CD14-positive monocyte (primary cell): ENCODE measurements at regions not wholly inside any gene's neighbourhood (a gene's known extent, or its start where the extent isn't known, plus 50 kb on each side); places are given as distances from the start of the nearest gene placed in this dataset.

ENCODE experiments used
- DNase-seq, 3 donors: peaks; one replicate each; pipeline ENCODE4 v3.0.0-alpha.2; 2011 to 2022
- H2AFZ ChIP-seq: 2 replicates; pipeline ENCODE4 v1.6.0; 2012; ENCODE audit warnings: mild to moderate bottlenecking, low read depth, low read length, inconsistent platforms; ENCODE audit not compliant: insufficient read depth, poor library complexity, severe bottlenecking
- H3K27ac ChIP-seq, 2 donors: 1 replicate in 1 of 2; 2 replicates in 1 of 2; pipeline ENCODE4 v1.5.1; 2012 to 2013; ENCODE audit warnings: low read length in 2 of 2, control low read depth in 1 of 2, inconsistent platforms in 1 of 2, low read depth in 1 of 2, mild to moderate bottlenecking in 1 of 2
- H3K27me3 ChIP-seq, 2 donors: one replicate each; pipeline versions ENCODE4 v1.6.0 to v1.6.1; 2011 to 2013; ENCODE audit warnings: low read length in 2 of 2; ENCODE audit not compliant: control insufficient read depth in 2 of 2, insufficient read depth in 2 of 2
- H3K36me3 ChIP-seq, 2 donors: replicated peaks in 1 of 2; 1 replicate in 1 of 2; 2 replicates in 1 of 2; pipeline versions ENCODE4 v1.5.1 to v1.6.1; 2012 to 2013; ENCODE audit warnings: low read length in 2 of 2, control low read depth in 1 of 2, inconsistent platforms in 1 of 2, mild to moderate bottlenecking in 1 of 2; ENCODE audit not compliant: insufficient read depth in 2 of 2, control insufficient read depth in 1 of 2
- H3K4me1 ChIP-seq, 2 donors: 1 replicate in 1 of 2; 2 replicates in 1 of 2; pipeline versions ENCODE4 v1.5.1 to v1.6.1; 2012 to 2013; ENCODE audit warnings: low read length in 2 of 2, control low read depth in 1 of 2, inconsistent platforms in 1 of 2, mild to moderate bottlenecking in 1 of 2, moderate library complexity in 1 of 2; ENCODE audit not compliant: insufficient read depth in 2 of 2, control insufficient read depth in 1 of 2
- H3K4me2 ChIP-seq: replicated peaks from 2 replicates; pipeline ENCODE3; 2012; ENCODE audit warnings: low read length, moderate library complexity, mild to moderate bottlenecking; ENCODE audit not compliant: poor library complexity, severe bottlenecking; ENCODE audit errors: extremely low read depth
- H3K4me3 ChIP-seq, 3 experiments: fragments of 200-600 bp in 1 of 3; sonication (generic) in 1 of 3; replicated peaks in 1 of 3; 1 replicate in 2 of 3; 2 replicates in 1 of 3; pipeline ENCODE4 v1.5.1; 2011 to 2013; ENCODE audit warnings: low read length in 3 of 3, mild to moderate bottlenecking in 3 of 3, control low read depth in 2 of 3, low read depth in 2 of 3, inconsistent platforms in 1 of 3, moderate library complexity in 1 of 3
- H3K79me2 ChIP-seq: 2 replicates; pipeline ENCODE4 v1.6.0; 2012; ENCODE audit warnings: mild to moderate bottlenecking, control low read depth, inconsistent platforms, low read length, moderate library complexity; ENCODE audit not compliant: insufficient read depth
- H3K9ac ChIP-seq: 2 replicates; pipeline ENCODE4 v1.6.0; 2017; ENCODE audit warnings: low read length, mild to moderate bottlenecking; ENCODE audit not compliant: insufficient read depth, poor library complexity, severe bottlenecking
- H3K9me3 ChIP-seq, 2 donors: replicated peaks in 1 of 2; 1 replicate in 1 of 2; 2 replicates in 1 of 2; pipeline versions ENCODE4 v1.5.1 to v1.6.1; 2012 to 2013; ENCODE audit warnings: low read length in 2 of 2, control low read depth in 1 of 2; ENCODE audit not compliant: control insufficient read depth in 1 of 2, insufficient read depth in 1 of 2
- H4K20me1 ChIP-seq: 2 replicates; pipeline ENCODE4 v1.6.0; 2012; ENCODE audit warnings: mild to moderate bottlenecking, low read length, control low read depth, moderate library complexity; ENCODE audit not compliant: insufficient read depth
- H3K27ac Mint-ChIP-seq, 7 donors: one replicate each; pipeline ENCODE4 v1.8.0; 2020; ENCODE audit warnings: mild to moderate bottlenecking in 7 of 7, mixed read lengths in 7 of 7, moderate library complexity in 6 of 7, inconsistent platforms in 2 of 7
- H3K27me3 Mint-ChIP-seq, 3 donors: one replicate each; pipeline ENCODE4 v1.8.0; 2021 to 2022; ENCODE audit warnings: low read depth in 3 of 3, mild to moderate bottlenecking in 3 of 3, mixed read lengths in 3 of 3, moderate library complexity in 3 of 3, inconsistent platforms in 1 of 3
- H3K36me3 Mint-ChIP-seq, 2 donors: one replicate each; pipeline ENCODE4 v1.8.0; 2020; ENCODE audit warnings: mixed read lengths in 2 of 2, inconsistent platforms in 1 of 2, mild to moderate bottlenecking in 1 of 2
- H3K4me1 Mint-ChIP-seq: one replicate; pipeline ENCODE4 v1.8.0; 2020; ENCODE audit warnings: mild to moderate bottlenecking, mixed read lengths
- H3K4me3 Mint-ChIP-seq, 2 donors: one replicate each; pipeline ENCODE4 v1.8.0; 2020; ENCODE audit warnings: mild to moderate bottlenecking in 2 of 2, mixed read lengths in 2 of 2, moderate library complexity in 1 of 2
- H3K9me3 Mint-ChIP-seq, 7 donors: one replicate each; pipeline ENCODE4 v1.8.0; 2020 to 2022; ENCODE audit warnings: mixed read lengths in 7 of 7, mild to moderate bottlenecking in 6 of 7, moderate library complexity in 6 of 7, inconsistent platforms in 2 of 7
- WGBS: methylation state at CpG from one replicate; pipeline ENCODE4 v1.1.5; 2013; ENCODE audit warnings: missing lambda C conversion rate; ENCODE audit not compliant: insufficient coverage; 5-methylcytosine and 5-hydroxymethylcytosine counted together
- intact Hi-C, 2 donors: fragments of 100-400 bp; cut with micrococcal nuclease; formaldehyde crosslinking; loops; one replicate each; pipeline versions ENCODE4 v1.15.0 to v1.15.1; 2023
- TF ChIP-seq, protein P1 (sequence below): fragments of 200-600 bp; IDR thresholded peaks from one replicate; pipeline ENCODE4 v1.8.0; 2022; ENCODE audit warnings: antibody characterized with exemption, mild to moderate bottlenecking

DNA sequence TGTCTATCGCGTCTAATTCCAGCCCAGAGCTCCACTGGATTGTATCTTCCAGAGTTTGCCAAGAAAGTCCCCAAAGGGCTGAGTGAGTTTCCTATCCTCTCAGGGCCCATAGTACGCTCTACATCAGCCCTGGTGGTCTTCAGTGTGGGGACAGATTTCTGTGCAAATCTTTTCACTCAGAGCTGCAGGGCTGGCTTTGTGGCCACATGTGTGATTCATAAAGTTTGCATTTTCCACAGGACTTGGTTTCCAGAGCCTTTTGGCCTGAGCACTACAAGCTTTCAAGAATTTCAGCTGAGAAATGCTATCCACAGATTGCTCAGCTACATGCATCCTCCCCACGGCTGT, 76.7 kb upstream of the CXCL14 start:
- Mint-ChIP-seq H3K27me3 (peaks cover 0 to 3% (median 2%) of the 10 kb centered on the region in 3 donors), H3K36me3 (no peaks in the 10 kb centered on the region), H3K9me3 (peaks cover 10 to 22% (median 18%) of the 10 kb centered on the region in 7 donors), H3K27ac (no peak overlapping the region), H3K4me3 (no peak overlapping the region), H3K4me1 (no peaks in the 10 kb centered on the region)
- Histone ChIP-seq H3K4me3 (no peak overlapping the region), H2AFZ (no peak overlapping the region), H4K20me1 (no peaks in the 10 kb centered on the region), H3K79me2 (no peaks in the 10 kb centered on the region), H3K27ac (no peak overlapping the region), H3K4me1 (no peaks in the 10 kb centered on the region), H3K9ac (no peak overlapping the region), H3K36me3 (no peaks in the 10 kb centered on the region), H3K9me3 (peaks cover 12 to 18% of the 10 kb centered on the region in 2 donors), H3K27me3 (no peaks in the 10 kb centered on the region), H3K4me2 (no peak overlapping the region)
- 100% methylated on average over 2 of the region's 4 CpGs for WGBS
- TF ChIP-seq, protein P1, sequence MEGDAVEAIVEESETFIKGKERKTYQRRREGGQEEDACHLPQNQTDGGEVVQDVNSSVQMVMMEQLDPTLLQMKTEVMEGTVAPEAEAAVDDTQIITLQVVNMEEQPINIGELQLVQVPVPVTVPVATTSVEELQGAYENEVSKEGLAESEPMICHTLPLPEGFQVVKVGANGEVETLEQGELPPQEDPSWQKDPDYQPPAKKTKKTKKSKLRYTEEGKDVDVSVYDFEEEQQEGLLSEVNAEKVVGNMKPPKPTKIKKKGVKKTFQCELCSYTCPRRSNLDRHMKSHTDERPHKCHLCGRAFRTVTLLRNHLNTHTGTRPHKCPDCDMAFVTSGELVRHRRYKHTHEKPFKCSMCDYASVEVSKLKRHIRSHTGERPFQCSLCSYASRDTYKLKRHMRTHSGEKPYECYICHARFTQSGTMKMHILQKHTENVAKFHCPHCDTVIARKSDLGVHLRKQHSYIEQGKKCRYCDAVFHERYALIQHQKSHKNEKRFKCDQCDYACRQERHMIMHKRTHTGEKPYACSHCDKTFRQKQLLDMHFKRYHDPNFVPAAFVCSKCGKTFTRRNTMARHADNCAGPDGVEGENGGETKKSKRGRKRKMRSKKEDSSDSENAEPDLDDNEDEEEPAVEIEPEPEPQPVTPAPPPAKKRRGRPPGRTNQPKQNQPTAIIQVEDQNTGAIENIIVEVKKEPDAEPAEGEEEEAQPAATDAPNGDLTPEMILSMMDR, result no peak
- DNase-seq, result no peak
- intact Hi-C loops, result no loop called here

DNA sequence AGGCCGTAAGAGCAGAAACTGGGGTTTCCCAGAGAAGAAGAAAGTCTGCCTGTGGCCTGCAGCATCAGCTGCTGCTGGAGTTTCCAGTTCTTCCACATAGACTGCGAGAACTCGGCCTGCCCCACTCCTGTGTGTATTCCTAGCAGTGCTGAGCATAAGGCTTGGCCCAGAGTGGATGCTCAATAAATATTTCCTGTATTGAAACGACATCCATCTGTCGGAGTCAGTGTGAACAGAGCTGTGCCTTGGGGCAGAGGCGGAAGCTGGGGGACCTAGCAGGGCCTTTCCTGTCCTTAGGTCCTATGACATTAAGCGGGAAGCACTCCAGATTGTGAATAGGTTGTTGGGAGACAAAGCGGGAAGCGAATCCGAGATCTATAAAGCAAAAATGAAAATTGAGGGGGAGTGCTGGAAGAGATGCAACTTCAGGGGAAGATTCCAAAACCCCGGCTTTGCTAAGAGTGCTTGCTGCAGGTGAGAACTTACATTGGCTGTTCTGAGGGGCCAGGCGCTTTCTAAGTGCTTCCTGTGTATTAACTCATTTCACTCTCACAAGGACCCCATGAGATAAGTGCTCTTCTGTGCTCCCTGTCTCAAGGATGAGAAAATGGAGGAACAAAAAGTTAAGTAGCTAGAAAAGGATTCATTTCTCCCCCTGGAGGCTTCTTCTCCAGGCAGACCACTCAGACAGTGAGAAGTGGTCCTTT, 76.1 kb upstream of the CXCL14 start:
- no peak overlapping the region for H3K27ac Mint-ChIP-seq
- no peaks in the 10 kb centered on the region for H4K20me1 ChIP-seq
- H3K9ac ChIP-seq, result no peak overlapping the region
- H3K4me2 ChIP-seq, result no peak overlapping the region
- H3K79me2 ChIP-seq, result no peaks in the 10 kb centered on the region
- peaks cover 9 to 21% (median 16%) of the 10 kb centered on the region in 7 donors for H3K9me3 Mint-ChIP-seq
- no peak overlapping the region for H3K4me3 ChIP-seq
- 100% methylated on average over 8 of the region's 12 CpGs for WGBS
- H2AFZ ChIP-seq, result no peak overlapping the region
- H3K27me3 ChIP-seq, result no peaks in the 10 kb centered on the region
- TF ChIP-seq, protein P1, result no peak
- H3K4me1 Mint-ChIP-seq, result no peaks in the 10 kb centered on the region
- H3K27me3 Mint-ChIP-seq, result peaks cover 0 to 3% (median 2%) of the 10 kb centered on the region in 3 donors
- no peaks in the 10 kb centered on the region for H3K36me3 Mint-ChIP-seq
- peaks cover 12 to 18% of the 10 kb centered on the region in 2 donors for H3K9me3 ChIP-seq
- no peak overlapping the region for H3K27ac ChIP-seq
- no peak for DNase-seq
- intact Hi-C loops, result no loop called here
- H3K4me3 Mint-ChIP-seq, result no peak overlapping the region
- H3K36me3 ChIP-seq, result no peaks in the 10 kb centered on the region
- H3K4me1 ChIP-seq, result no peaks in the 10 kb centered on the region
